ENCODE measurements at regions not wholly inside any gene's neighbourhood (a gene's known extent, or its start where the extent isn't known, plus 50 kb on each side); places are given as distances from the start of the nearest gene placed in this dataset.

GRCh38 chr12:23426328-23426727 is 523.1 kb downstream of the SOX5 start:
- Histone ChIP-seq H3K4me2 (ENCODE audit: low read length) (no peak overlapping the region), H3K79me2 (replicated peaks; ENCODE audit: insufficient read depth, low read length) (no peaks in the 10 kb centered on the region), H3K4me3 (ENCODE audit: low read length) (no peak overlapping the region), H4K20me1 (ENCODE audit: insufficient read depth) (no peaks in the 10 kb centered on the region), H3K9me2 (ENCODE audit: insufficient read depth, low read length) (no peaks in the 10 kb centered on the region), H3K27me3 (ENCODE audit: insufficient read depth, low read depth, low read length) (no peaks in the 10 kb centered on the region), H3K36me3 (ENCODE audit: insufficient read depth, low read length) (no peaks in the 10 kb centered on the region), H3K9ac (ENCODE audit: low read length) (no peak overlapping the region), H2AFZ (ENCODE audit: low read depth, low read length) (no peak overlapping the region), H3F3A (ENCODE audit: insufficient read depth, low read length, poor library complexity, severe bottlenecking) (no peaks in the 10 kb centered on the region), H3K27ac (ENCODE audit: low read length) (no peak overlapping the region), H3K9me3 (ENCODE audit: low read length) (no peaks in the 10 kb centered on the region)
- TF ChIP-seq SMC3 (conservative IDR thresholded peaks at IDR 0.05; ENCODE audit: poor library complexity) (no peak), TAF1 (IDR thresholded peaks at IDR 0.05; ENCODE audit: low read depth) (no peak), EP300 (conservative IDR thresholded peaks at IDR 0.05; ENCODE audit: poor library complexity, severe bottlenecking) (no peak), RAD21 (conservative IDR thresholded peaks at IDR 0.05) (no peak), POLR2AphosphoS5 (IDR thresholded peaks at IDR 0.05) (no peak), EZH2 (IDR thresholded peaks at IDR 0.05; ENCODE audit: borderline replicate concordance, insufficient read depth, low read length, poor library complexity, severe bottlenecking) (no peak), MXI1 (conservative IDR thresholded peaks at IDR 0.05; ENCODE audit: poor library complexity, severe bottlenecking) (no peak), CTCF (IDR thresholded peaks at IDR 0.05; ENCODE audit: poor library complexity, severe bottlenecking) (no peak)
- TF ChIP-seq, protein P1, sequence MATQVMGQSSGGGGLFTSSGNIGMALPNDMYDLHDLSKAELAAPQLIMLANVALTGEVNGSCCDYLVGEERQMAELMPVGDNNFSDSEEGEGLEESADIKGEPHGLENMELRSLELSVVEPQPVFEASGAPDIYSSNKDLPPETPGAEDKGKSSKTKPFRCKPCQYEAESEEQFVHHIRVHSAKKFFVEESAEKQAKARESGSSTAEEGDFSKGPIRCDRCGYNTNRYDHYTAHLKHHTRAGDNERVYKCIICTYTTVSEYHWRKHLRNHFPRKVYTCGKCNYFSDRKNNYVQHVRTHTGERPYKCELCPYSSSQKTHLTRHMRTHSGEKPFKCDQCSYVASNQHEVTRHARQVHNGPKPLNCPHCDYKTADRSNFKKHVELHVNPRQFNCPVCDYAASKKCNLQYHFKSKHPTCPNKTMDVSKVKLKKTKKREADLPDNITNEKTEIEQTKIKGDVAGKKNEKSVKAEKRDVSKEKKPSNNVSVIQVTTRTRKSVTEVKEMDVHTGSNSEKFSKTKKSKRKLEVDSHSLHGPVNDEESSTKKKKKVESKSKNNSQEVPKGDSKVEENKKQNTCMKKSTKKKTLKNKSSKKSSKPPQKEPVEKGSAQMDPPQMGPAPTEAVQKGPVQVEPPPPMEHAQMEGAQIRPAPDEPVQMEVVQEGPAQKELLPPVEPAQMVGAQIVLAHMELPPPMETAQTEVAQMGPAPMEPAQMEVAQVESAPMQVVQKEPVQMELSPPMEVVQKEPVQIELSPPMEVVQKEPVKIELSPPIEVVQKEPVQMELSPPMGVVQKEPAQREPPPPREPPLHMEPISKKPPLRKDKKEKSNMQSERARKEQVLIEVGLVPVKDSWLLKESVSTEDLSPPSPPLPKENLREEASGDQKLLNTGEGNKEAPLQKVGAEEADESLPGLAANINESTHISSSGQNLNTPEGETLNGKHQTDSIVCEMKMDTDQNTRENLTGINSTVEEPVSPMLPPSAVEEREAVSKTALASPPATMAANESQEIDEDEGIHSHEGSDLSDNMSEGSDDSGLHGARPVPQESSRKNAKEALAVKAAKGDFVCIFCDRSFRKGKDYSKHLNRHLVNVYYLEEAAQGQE (IDR thresholded peaks at IDR 0.05; ENCODE audit: borderline replicate concordance): no peak

- no peak overlapping the region for H3K4me2 ChIP-seq (ENCODE audit: low read length)
- no peak overlapping the region for H2AFZ ChIP-seq (ENCODE audit: low read depth, low read length)
- no peak overlapping the region for H3K27ac ChIP-seq (ENCODE audit: low read length)
These were observed 520.7 kb downstream of the SOX5 start for GRCh38 chr12:23428758-23429157.

More at GRCh38 chr12:23428758-23429157, 520.7 kb downstream of the SOX5 start:
- no peaks in the 10 kb centered on the region for H3K27me3 ChIP-seq (ENCODE audit: insufficient read depth, low read depth, low read length)
- H4K20me1 ChIP-seq (ENCODE audit: insufficient read depth): no peaks in the 10 kb centered on the region
- no peaks in the 10 kb centered on the region for H3F3A ChIP-seq (ENCODE audit: insufficient read depth, low read length, poor library complexity, severe bottlenecking)
- no peaks in the 10 kb centered on the region for H3K36me3 ChIP-seq (ENCODE audit: insufficient read depth, low read length)
- no peak for TF ChIP-seq POLR2AphosphoS5 (IDR thresholded peaks at IDR 0.05)
- TF ChIP-seq EP300 (conservative IDR thresholded peaks at IDR 0.05; ENCODE audit: poor library complexity, severe bottlenecking): no peak
- TF ChIP-seq TAF1 (IDR thresholded peaks at IDR 0.05; ENCODE audit: low read depth): no peak
- TF ChIP-seq, protein P1 (IDR thresholded peaks at IDR 0.05; ENCODE audit: borderline replicate concordance): no peak
- no peak overlapping the region for H3K4me3 ChIP-seq (ENCODE audit: low read length)
- no peaks in the 10 kb centered on the region for H3K79me2 ChIP-seq (replicated peaks; ENCODE audit: insufficient read depth, low read length)
- no peaks in the 10 kb centered on the region for H3K9me3 ChIP-seq (ENCODE audit: low read length)
- no peaks in the 10 kb centered on the region for H3K9me2 ChIP-seq (ENCODE audit: insufficient read depth, low read length)
- H3K9ac ChIP-seq (ENCODE audit: low read length): no peak overlapping the region

Data from neural cell (in vitro differentiated cells).